Endodermal cell (in vitro differentiated cells): ENCODE measurements at regions not wholly inside any gene's neighbourhood (a gene's known extent, or its start where the extent isn't known, plus 50 kb on each side); places are given as distances from the start of the nearest gene placed in this dataset.

Experiments used
- DNase-seq: peaks from one replicate; pipeline ENCODE4 v3.0.0-alpha.2; 2017
- H3K27ac ChIP-seq: 2 replicates; pipeline ENCODE4 v1.5.1; 2013; ENCODE audit warnings: mild to moderate bottlenecking, low read depth, low read length, moderate library complexity
- H3K27me3 ChIP-seq: 2 replicates; pipeline ENCODE4 v1.6.1; 2013; ENCODE audit warnings: mild to moderate bottlenecking, low read length, moderate library complexity; ENCODE audit not compliant: insufficient read depth, control insufficient read depth, poor library complexity, severe bottlenecking
- H3K36me3 ChIP-seq: 2 replicates; pipeline ENCODE4 v1.7.0; 2013; ENCODE audit warnings: mild to moderate bottlenecking, low read length, moderate library complexity; ENCODE audit not compliant: control insufficient read depth, insufficient read depth
- H3K4me1 ChIP-seq: one replicate; pipeline ENCODE4 v1.7.0; 2013; ENCODE audit warnings: low read length; ENCODE audit not compliant: control insufficient read depth, insufficient read depth
- H3K4me3 ChIP-seq: 2 replicates; pipeline ENCODE4 v1.5.1; 2013; ENCODE audit warnings: mild to moderate bottlenecking, low read length, moderate library complexity
- H3K9ac ChIP-seq: 2 replicates; pipeline ENCODE4 v1.6.1; 2013; ENCODE audit warnings: mild to moderate bottlenecking, low read length, moderate library complexity; ENCODE audit not compliant: poor library complexity, severe bottlenecking; ENCODE audit errors: extremely low read depth
- H3K9me3 ChIP-seq: 2 replicates; pipeline ENCODE4 v1.6.1; 2013; ENCODE audit warnings: mild to moderate bottlenecking, low read length, moderate library complexity; ENCODE audit not compliant: control insufficient read depth
- H3K27ac Mint-ChIP-seq: 2 replicates; pipeline ENCODE4 v1.8.0; 2020; ENCODE audit warnings: mixed read lengths
- H3K27me3 Mint-ChIP-seq: 2 replicates; pipeline ENCODE4 v1.8.0; 2021; ENCODE audit warnings: mild to moderate bottlenecking, mixed read lengths; ENCODE audit not compliant: insufficient read depth
- H3K36me3 Mint-ChIP-seq: 2 replicates; pipeline ENCODE4 v1.8.0; 2020; ENCODE audit warnings: low read depth, mixed read lengths
- H3K4me1 Mint-ChIP-seq: 2 replicates; pipeline ENCODE4 v1.8.0; 2020; ENCODE audit warnings: mixed read lengths
- H3K4me3 Mint-ChIP-seq: 2 replicates; pipeline ENCODE4 v1.8.0; 2020; ENCODE audit warnings: mild to moderate bottlenecking, moderate library complexity, mixed read lengths
- H3K9me3 Mint-ChIP-seq: 2 replicates; pipeline ENCODE4 v1.8.0; 2020; ENCODE audit warnings: mild to moderate bottlenecking, mixed read lengths
- CTCF ChIP-seq: fragments of 200-600 bp; sonication (generic); conservative IDR thresholded peaks from 2 replicates; pipeline ENCODE4 v1.5.0; 2021; ENCODE audit warnings: antibody characterized with exemption, mild to moderate bottlenecking
- WGBS, 2 experiments: methylation state at CpG; one replicate each; pipeline versions ENCODE4 v1.1.5 to v1.1.7; 2013; ENCODE audit warnings: missing lambda C conversion rate in 2 of 2, mixed read lengths in 1 of 2; ENCODE audit not compliant: insufficient coverage in 1 of 2, insufficient read length in 1 of 2; 5-methylcytosine and 5-hydroxymethylcytosine counted together

DNA sequence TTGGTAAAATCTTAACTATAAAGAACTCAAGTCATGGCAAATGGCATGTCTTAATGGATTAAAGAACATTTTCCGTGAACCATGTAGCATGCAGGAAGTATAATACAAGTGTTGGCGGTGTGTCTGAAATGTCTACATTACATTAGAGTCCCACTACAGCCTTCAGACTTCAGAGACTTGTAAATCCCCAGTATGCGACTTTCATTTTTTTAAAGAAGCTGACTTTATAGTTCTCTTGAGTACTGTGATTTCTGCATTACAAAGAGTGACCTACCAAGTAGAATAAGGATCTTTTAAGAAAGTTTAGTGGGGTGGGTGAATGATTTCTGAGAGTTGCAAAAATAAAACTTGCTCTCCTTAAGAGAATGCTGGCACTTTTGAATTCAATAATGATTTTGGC is 140.7 kb upstream of the FN1 start:
- H3K4me3 Mint-ChIP-seq, result no peak overlapping the region
- H3K27me3 ChIP-seq, result no peaks in the 10 kb centered on the region
- H3K27me3 Mint-ChIP-seq, result no peaks in the 10 kb centered on the region
- no peak overlapping the region for H3K9ac ChIP-seq
- H3K9me3 Mint-ChIP-seq, result no peaks in the 10 kb centered on the region
- no peaks in the 10 kb centered on the region for H3K4me1 Mint-ChIP-seq
- H3K9me3 ChIP-seq, result no peaks in the 10 kb centered on the region
- TF ChIP-seq CTCF, result no peak
- no peaks in the 10 kb centered on the region for H3K36me3 Mint-ChIP-seq
- H3K27ac Mint-ChIP-seq, result no peak overlapping the region
- H3K27ac ChIP-seq, result no peak overlapping the region
- 84 to 87% methylated on average over 3 of the region's 3 CpGs for WGBS, 2 experiments
- no peak overlapping the region for H3K4me3 ChIP-seq
- H3K36me3 ChIP-seq, result no peaks in the 10 kb centered on the region
- DNase-seq, result no peak
- no peaks in the 10 kb centered on the region for H3K4me1 ChIP-seq

GRCh38 chr2:215573496-215573895 is 137.6 kb upstream of the FN1 start:
- no peaks in the 10 kb centered on the region for H3K9me3 Mint-ChIP-seq
- Histone ChIP-seq H3K27me3 (no peaks in the 10 kb centered on the region), H3K4me1 (no peaks in the 10 kb centered on the region), H3K36me3 (no peaks in the 10 kb centered on the region), H3K4me3 (no peak overlapping the region), H3K9ac (no peak overlapping the region), H3K9me3 (no peaks in the 10 kb centered on the region), H3K27ac (no peak overlapping the region)
- peaks cover 3% of the 10 kb centered on the region for H3K4me1 Mint-ChIP-seq
- no peak for TF ChIP-seq CTCF
- DNase-seq, result no peak
- H3K27ac Mint-ChIP-seq, result no peak overlapping the region
- H3K27me3 Mint-ChIP-seq, result no peaks in the 10 kb centered on the region
- H3K4me3 Mint-ChIP-seq, result no peak overlapping the region
- no peaks in the 10 kb centered on the region for H3K36me3 Mint-ChIP-seq

GRCh38 chr2:215572341-215572848 is 136.5 kb upstream of the FN1 start:
- Histone ChIP-seq H3K9me3 (no peaks in the 10 kb centered on the region), H3K4me3 (no peak overlapping the region), H3K36me3 (no peaks in the 10 kb centered on the region), H3K9ac (no peak overlapping the region), H3K27me3 (no peaks in the 10 kb centered on the region), H3K4me1 (no peaks in the 10 kb centered on the region), H3K27ac (no peak overlapping the region)
- no peak for TF ChIP-seq CTCF
- 83 to 92% methylated on average over 1 to 2 of the region's 2 CpGs for WGBS, 2 experiments
- H3K27ac Mint-ChIP-seq, result no peak overlapping the region
- no peaks in the 10 kb centered on the region for H3K36me3 Mint-ChIP-seq
- DNase-seq, result no peak
- no peak overlapping the region for H3K4me3 Mint-ChIP-seq
- peaks cover 10% of the 10 kb centered on the region for H3K4me1 Mint-ChIP-seq
- H3K9me3 Mint-ChIP-seq, result no peaks in the 10 kb centered on the region
- no peaks in the 10 kb centered on the region for H3K27me3 Mint-ChIP-seq
